ENCODE measurements at regions not wholly inside any gene's neighbourhood (a gene's known extent, or its start where the extent isn't known, plus 50 kb on each side); places are given as distances from the start of the nearest gene placed in this dataset.
"Not testable (repeated sequence)": the region's sequence is repeated elsewhere in the genome, so short reads cannot be mapped to it uniquely, and the experiment has no call there.

GRCh38 chr3:105096071-105096470 is 270.6 kb upstream of the ALCAM start:
- DNase-seq, result no peak

- peak; percentile 8 to 60 (median 26) for DNase-seq
These were observed 265.1 kb upstream of the ALCAM start for GRCh38 chr3:105101603-105102002.

- DNase-seq, result no peak
These were observed 263.6 kb upstream of the ALCAM start for GRCh38 chr3:105103139-105103538.

GRCh38 chr3:105108823-105109222 is 257.9 kb upstream of the ALCAM start:
- no peak for DNase-seq

GRCh38 chr3:105118905-105119304 is 247.8 kb upstream of the ALCAM start:
- peak; percentile 3 to 55 (median 12) for DNase-seq

GRCh38 chr3:105119801-105120340 is 246.8 kb upstream of the ALCAM start:
- DNase-seq, result no peak

GRCh38 chr3:105130911-105131310 is 235.8 kb upstream of the ALCAM start:
- DNase-seq, result no peak

GRCh38 chr3:105137911-105138310 is 228.8 kb upstream of the ALCAM start:
- DNase-seq, result no peak

GRCh38 chr3:105139881-105140560 is 226.7 kb upstream of the ALCAM start:
- no peak for DNase-seq

- peak in 1 of 3 donors; percentile 2 for DNase-seq
These were observed 225.8 kb upstream of the ALCAM start for GRCh38 chr3:105140899-105141367.

- peak in 1 of 3 donors; percentile 1 for DNase-seq
These were observed 221.9 kb upstream of the ALCAM start for GRCh38 chr3:105144837-105145236.

- no peak for DNase-seq
These were observed 221.2 kb upstream of the ALCAM start for GRCh38 chr3:105145511-105145910.

- not testable (repeated sequence) for DNase-seq
These were observed 217.5 kb upstream of the ALCAM start for GRCh38 chr3:105149197-105149596.

- DNase-seq, result no peak
These were observed 213.7 kb upstream of the ALCAM start for GRCh38 chr3:105152987-105153386.

- DNase-seq, result no peak
These were observed 212.0 kb upstream of the ALCAM start for GRCh38 chr3:105154692-105155091.

- no peak for DNase-seq
These were observed 209.5 kb upstream of the ALCAM start for GRCh38 chr3:105157067-105157765.

GRCh38 chr3:105157766-105158085 is 209.0 kb upstream of the ALCAM start:
- DNase-seq, result no peak

- DNase-seq, result no peak
These were observed 208.4 kb upstream of the ALCAM start for GRCh38 chr3:105158286-105158685.

GRCh38 chr3:105162448-105162847 is 204.3 kb upstream of the ALCAM start:
- no peak for DNase-seq

- DNase-seq, result no peak
These were observed 199.8 kb upstream of the ALCAM start for GRCh38 chr3:105166893-105167292.

GRCh38 chr3:105170423-105170822 is 196.3 kb upstream of the ALCAM start:
- no peak for DNase-seq

- DNase-seq, result peak in 1 of 3 donors; percentile 17
These were observed 192.6 kb upstream of the ALCAM start for GRCh38 chr3:105174017-105174615.

GRCh38 chr3:105177576-105177975 is 189.1 kb upstream of the ALCAM start:
- peak; percentile 17 to 64 (median 23) for DNase-seq
